HEK293 (cell line): ENCODE measurements at regions not wholly inside any gene's neighbourhood (a gene's known extent, or its start where the extent isn't known, plus 50 kb on each side); places are given as distances from the start of the nearest gene placed in this dataset.

Experiments
- CTCF ChIA-PET: fragments of 350-600 bp; formaldehyde crosslinking; extraction: SDS; loops from one replicate; lab custom pipeline; 2021; ENCODE audit warnings: antibody characterized with exemption; lab: Yijun Ruan, JAX
- POLR2A ChIA-PET: fragments of 300-600 bp; formaldehyde crosslinking; extraction: SDS; loops from one replicate; lab custom pipeline; 2020; ENCODE audit warnings: antibody characterized with exemption, inconsistent platforms; lab: Yijun Ruan, JAX
- H3K27ac ChIP-seq: fragments of 200-500 bp; sonication (Bioruptor generic); 2 replicates; pipeline ENCODE4 v1.5.1; 2014; ENCODE audit warnings: low read depth, low read length, control low read depth, inconsistent platforms; ENCODE audit errors: extremely low read depth
- H3K36me3 ChIP-seq, 2 experiments: fragments of 200-500 bp in 1 of 2; sonication (Bioruptor generic) in 1 of 2; 1 replicate in 1 of 2; 2 replicates in 1 of 2; pipeline ENCODE4 v1.5.1; 2014 to 2017; ENCODE audit warnings: inconsistent platforms in 2 of 2, low read length in 2 of 2; ENCODE audit not compliant: control insufficient read depth in 2 of 2, insufficient read depth in 1 of 2
- H3K4me1 ChIP-seq: fragments of 200-500 bp; sonication (Bioruptor generic); 2 replicates; pipeline ENCODE4 v1.5.1; 2014; ENCODE audit warnings: mild to moderate bottlenecking, low read length, inconsistent platforms; ENCODE audit not compliant: control insufficient read depth, insufficient read depth
- H3K4me3 ChIP-seq: 2 replicates; pipeline ENCODE4 v1.5.1; 2011; ENCODE audit warnings: low read depth, mild to moderate bottlenecking, control low read depth, low read length, moderate library complexity
- H3K9me3 ChIP-seq: fragments of 200-500 bp; sonication (Bioruptor generic); 2 replicates; pipeline ENCODE4 v1.5.1; 2014; ENCODE audit warnings: low read depth, low read length, inconsistent platforms; ENCODE audit not compliant: control insufficient read depth, insufficient read depth
- GLI2 ChIP-seq: fragments of 450-650 bp; formaldehyde crosslinking; IDR thresholded peaks from 2 replicates; pipeline ENCODE4; 2017; ENCODE audit warnings: missing biosample characterization, missing genetic modification characterization, low read depth, borderline replicate concordance
- KLF10 ChIP-seq: fragments of 450-650 bp; IDR thresholded peaks from 2 replicates; pipeline ENCODE4 v1.5.1; 2018; ENCODE audit warnings: missing biosample characterization, mild to moderate bottlenecking, missing genetic modification characterization
- KLF16 ChIP-seq: fragments of 450-650 bp; formaldehyde crosslinking; IDR thresholded peaks from 2 replicates; pipeline ENCODE4 v1.5.1; 2017; ENCODE audit warnings: missing biosample characterization, missing genetic modification characterization
- ZFP3 ChIP-seq: fragments of 450-650 bp; formaldehyde crosslinking; IDR thresholded peaks from 2 replicates; pipeline ENCODE4 v1.5.1; 2016; ENCODE audit warnings: low read depth, missing biosample characterization, missing genetic modification characterization
- ZNF114 ChIP-seq: fragments of 450-650 bp; formaldehyde crosslinking; IDR thresholded peaks from 2 replicates; pipeline ENCODE4 v1.5.0; 2017; ENCODE audit warnings: missing biosample characterization, missing genetic modification characterization
- ZNF121 ChIP-seq: fragments of 450-650 bp; formaldehyde crosslinking; IDR thresholded peaks from 2 replicates; pipeline ENCODE4 v1.5.1; 2016; ENCODE audit warnings: missing biosample characterization, missing genetic modification characterization
- ZNF133 ChIP-seq: fragments of 450-650 bp; formaldehyde crosslinking; IDR thresholded peaks from 2 replicates; pipeline ENCODE4 v1.5.1; 2016; ENCODE audit warnings: missing biosample characterization, missing genetic modification characterization
- ZNF16 ChIP-seq: fragments of 450-650 bp; formaldehyde crosslinking; IDR thresholded peaks from 2 replicates; pipeline ENCODE4 v1.5.1; 2016; ENCODE audit warnings: low read depth, missing biosample characterization, missing genetic modification characterization
- ZNF184 ChIP-seq: fragments of 450-650 bp; IDR thresholded peaks from 2 replicates; pipeline ENCODE4 v1.5.1; 2018; ENCODE audit warnings: missing biosample characterization, mild to moderate bottlenecking, missing genetic modification characterization
- ZNF24 ChIP-seq: fragments of 450-650 bp; formaldehyde crosslinking; IDR thresholded peaks from 2 replicates; pipeline ENCODE4 v1.5.1; 2016; ENCODE audit warnings: missing biosample characterization, missing genetic modification characterization
- ZNF311 ChIP-seq: fragments of 450-650 bp; formaldehyde crosslinking; IDR thresholded peaks from 2 replicates; pipeline ENCODE4 v1.5.1; 2017; ENCODE audit warnings: missing biosample characterization, missing genetic modification characterization, borderline replicate concordance
- ZNF404 ChIP-seq: fragments of 450-650 bp; formaldehyde crosslinking; IDR thresholded peaks from 2 replicates; pipeline ENCODE4 v1.5.1; 2017; ENCODE audit warnings: missing biosample characterization, missing genetic modification characterization
- ZNF610 ChIP-seq: fragments of 450-650 bp; formaldehyde crosslinking; IDR thresholded peaks from 2 replicates; pipeline ENCODE4 v1.5.1; 2016; ENCODE audit warnings: missing biosample characterization, missing genetic modification characterization, borderline replicate concordance
- ZSCAN16 ChIP-seq: fragments of 450-650 bp; formaldehyde crosslinking; IDR thresholded peaks from 2 replicates; pipeline ENCODE4 v1.5.1; 2016; ENCODE audit warnings: missing biosample characterization, missing genetic modification characterization
- TF ChIP-seq, protein P1 (sequence below): fragments of 450-650 bp; formaldehyde crosslinking; IDR thresholded peaks from 2 replicates; pipeline ENCODE4 v1.5.1; 2016; ENCODE audit warnings: missing biosample characterization, missing genetic modification characterization
- TF ChIP-seq, protein P2 (sequence below): fragments of 450-650 bp; formaldehyde crosslinking; IDR thresholded peaks from 2 replicates; pipeline ENCODE4 v1.5.1; 2016; ENCODE audit warnings: missing biosample characterization, missing genetic modification characterization
- TF ChIP-seq, protein P3 (sequence below): fragments of 450-650 bp; formaldehyde crosslinking; IDR thresholded peaks from 2 replicates; pipeline ENCODE4 v1.5.1; 2017; ENCODE audit warnings: missing biosample characterization, missing genetic modification characterization
- TF ChIP-seq, protein P4 (sequence below): fragments of 450-650 bp; formaldehyde crosslinking; IDR thresholded peaks from 2 replicates; pipeline ENCODE4 v1.5.1; 2016; ENCODE audit warnings: missing biosample characterization, missing genetic modification characterization
- TF ChIP-seq, protein P5 (sequence below): fragments of 450-650 bp; formaldehyde crosslinking; IDR thresholded peaks from 2 replicates; pipeline ENCODE4 v1.5.1; 2016; ENCODE audit warnings: missing biosample characterization, missing genetic modification characterization

DNA sequence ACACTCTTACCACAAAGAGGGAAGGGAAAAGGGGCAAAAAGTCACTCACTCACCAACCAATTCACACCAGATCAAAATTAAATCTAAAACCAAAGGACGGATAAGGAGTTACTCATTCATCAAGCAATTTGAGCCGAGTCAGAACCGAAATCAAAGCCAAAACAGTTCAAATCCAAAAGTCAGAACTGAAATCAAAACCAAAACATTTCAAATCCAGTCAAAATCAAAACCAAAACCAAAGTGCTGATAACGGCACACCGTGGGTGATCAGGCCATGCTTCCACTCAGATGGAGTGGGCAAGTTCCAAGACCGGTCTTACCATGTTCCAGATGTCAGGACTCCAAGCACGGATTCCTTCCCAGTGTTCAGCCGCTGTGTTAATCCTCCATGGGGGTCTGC, 139.5 kb downstream of the SLC38A6 start:
- Histone ChIP-seq H3K36me3 (no peaks in the 10 kb centered on the region), H3K4me1 (no peaks in the 10 kb centered on the region), H3K4me3 (no peak overlapping the region), H3K9me3 (no peaks in the 10 kb centered on the region), H3K27ac (no peak overlapping the region)
- POLR2A ChIA-PET: no interaction called here
- CTCF ChIA-PET: no interaction called here
- TF ChIP-seq ZNF311 (tag by site-specific recombination): no peak
- no peak for TF ChIP-seq ZNF133
- TF ChIP-seq, protein P1, sequence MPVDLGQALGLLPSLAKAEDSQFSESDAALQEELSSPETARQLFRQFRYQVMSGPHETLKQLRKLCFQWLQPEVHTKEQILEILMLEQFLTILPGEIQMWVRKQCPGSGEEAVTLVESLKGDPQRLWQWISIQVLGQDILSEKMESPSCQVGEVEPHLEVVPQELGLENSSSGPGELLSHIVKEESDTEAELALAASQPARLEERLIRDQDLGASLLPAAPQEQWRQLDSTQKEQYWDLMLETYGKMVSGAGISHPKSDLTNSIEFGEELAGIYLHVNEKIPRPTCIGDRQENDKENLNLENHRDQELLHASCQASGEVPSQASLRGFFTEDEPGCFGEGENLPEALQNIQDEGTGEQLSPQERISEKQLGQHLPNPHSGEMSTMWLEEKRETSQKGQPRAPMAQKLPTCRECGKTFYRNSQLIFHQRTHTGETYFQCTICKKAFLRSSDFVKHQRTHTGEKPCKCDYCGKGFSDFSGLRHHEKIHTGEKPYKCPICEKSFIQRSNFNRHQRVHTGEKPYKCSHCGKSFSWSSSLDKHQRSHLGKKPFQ: no peak
- TF ChIP-seq ZNF610 (tag by site-specific recombination): no peak
- TF ChIP-seq, protein P2, sequence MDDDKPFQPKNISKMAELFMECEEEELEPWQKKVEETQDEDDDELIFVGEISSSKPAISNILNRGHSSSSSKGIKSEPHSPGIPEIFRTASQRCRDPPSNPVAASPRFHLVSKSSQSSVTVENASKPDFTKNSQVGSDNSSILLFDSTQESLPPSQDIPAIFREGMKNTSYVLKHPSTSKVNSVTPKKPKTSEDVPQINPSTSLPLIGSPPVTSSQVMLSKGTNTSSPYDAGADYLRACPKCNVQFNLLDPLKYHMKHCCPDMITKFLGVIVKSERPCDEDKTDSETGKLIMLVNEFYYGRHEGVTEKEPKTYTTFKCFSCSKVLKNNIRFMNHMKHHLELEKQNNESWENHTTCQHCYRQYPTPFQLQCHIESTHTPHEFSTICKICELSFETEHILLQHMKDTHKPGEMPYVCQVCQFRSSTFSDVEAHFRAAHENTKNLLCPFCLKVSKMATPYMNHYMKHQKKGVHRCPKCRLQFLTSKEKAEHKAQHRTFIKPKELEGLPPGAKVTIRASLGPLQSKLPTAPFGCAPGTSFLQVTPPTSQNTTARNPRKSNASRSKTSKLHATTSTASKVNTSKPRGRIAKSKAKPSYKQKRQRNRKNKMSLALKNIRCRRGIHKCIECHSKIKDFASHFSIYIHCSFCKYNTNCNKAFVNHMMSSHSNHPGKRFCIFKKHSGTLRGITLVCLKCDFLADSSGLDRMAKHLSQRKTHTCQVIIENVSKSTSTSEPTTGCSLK (tag by site-specific recombination): no peak
- TF ChIP-seq ZSCAN16: no peak
- TF ChIP-seq, protein P3, sequence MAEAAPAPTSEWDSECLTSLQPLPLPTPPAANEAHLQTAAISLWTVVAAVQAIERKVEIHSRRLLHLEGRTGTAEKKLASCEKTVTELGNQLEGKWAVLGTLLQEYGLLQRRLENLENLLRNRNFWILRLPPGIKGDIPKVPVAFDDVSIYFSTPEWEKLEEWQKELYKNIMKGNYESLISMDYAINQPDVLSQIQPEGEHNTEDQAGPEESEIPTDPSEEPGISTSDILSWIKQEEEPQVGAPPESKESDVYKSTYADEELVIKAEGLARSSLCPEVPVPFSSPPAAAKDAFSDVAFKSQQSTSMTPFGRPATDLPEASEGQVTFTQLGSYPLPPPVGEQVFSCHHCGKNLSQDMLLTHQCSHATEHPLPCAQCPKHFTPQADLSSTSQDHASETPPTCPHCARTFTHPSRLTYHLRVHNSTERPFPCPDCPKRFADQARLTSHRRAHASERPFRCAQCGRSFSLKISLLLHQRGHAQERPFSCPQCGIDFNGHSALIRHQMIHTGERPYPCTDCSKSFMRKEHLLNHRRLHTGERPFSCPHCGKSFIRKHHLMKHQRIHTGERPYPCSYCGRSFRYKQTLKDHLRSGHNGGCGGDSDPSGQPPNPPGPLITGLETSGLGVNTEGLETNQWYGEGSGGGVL (tag by site-specific recombination): no peak
- no peak for TF ChIP-seq ZNF24 (tag by site-specific recombination)
- TF ChIP-seq, protein P4, sequence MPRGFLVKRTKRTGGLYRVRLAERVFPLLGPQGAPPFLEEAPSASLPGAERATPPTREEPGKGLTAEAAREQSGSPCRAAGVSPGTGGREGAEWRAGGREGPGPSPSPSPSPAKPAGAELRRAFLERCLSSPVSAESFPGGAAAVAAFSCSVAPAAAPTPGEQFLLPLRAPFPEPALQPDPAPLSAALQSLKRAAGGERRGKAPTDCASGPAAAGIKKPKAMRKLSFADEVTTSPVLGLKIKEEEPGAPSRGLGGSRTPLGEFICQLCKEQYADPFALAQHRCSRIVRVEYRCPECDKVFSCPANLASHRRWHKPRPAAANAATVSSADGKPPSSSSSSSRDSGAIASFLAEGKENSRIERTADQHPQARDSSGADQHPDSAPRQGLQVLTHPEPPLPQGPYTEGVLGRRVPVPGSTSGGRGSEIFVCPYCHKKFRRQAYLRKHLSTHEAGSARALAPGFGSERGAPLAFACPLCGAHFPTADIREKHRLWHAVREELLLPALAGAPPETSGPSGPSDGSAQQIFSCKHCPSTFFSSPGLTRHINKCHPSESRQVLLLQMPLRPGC (tag by site-specific recombination): no peak
- TF ChIP-seq KLF16: no peak
- TF ChIP-seq GLI2 (tag by site-specific recombination): no peak
- TF ChIP-seq KLF10 (tag by site-specific recombination): no peak
- no peak for TF ChIP-seq ZNF404 (tag by site-specific recombination)
- no peak for TF ChIP-seq ZNF184 (tag by site-specific recombination)
- TF ChIP-seq ZNF121 (tag by site-specific recombination): no peak
- TF ChIP-seq, protein P5, sequence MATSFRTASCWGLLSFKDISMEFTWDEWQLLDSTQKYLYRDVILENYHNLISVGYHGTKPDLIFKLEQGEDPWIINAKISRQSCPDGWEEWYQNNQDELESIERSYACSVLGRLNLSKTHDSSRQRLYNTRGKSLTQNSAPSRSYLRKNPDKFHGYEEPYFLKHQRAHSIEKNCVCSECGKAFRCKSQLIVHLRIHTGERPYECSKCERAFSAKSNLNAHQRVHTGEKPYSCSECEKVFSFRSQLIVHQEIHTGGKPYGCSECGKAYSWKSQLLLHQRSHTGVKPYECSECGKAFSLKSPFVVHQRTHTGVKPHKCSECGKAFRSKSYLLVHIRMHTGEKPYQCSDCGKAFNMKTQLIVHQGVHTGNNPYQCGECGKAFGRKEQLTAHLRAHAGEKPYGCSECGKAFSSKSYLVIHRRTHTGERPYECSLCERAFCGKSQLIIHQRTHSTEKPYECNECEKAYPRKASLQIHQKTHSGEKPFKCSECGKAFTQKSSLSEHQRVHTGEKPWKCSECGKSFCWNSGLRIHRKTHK (tag by site-specific recombination): no peak
- no peak for TF ChIP-seq ZNF114
- no peak for TF ChIP-seq ZNF16 (tag by site-specific recombination)
- TF ChIP-seq ZFP3 (tag by site-specific recombination): no peak
